Activated CD8-positive, alpha-beta memory T cell treated with anti-CD3 and anti-CD28 coated beads for 36 hours (primary cell): ENCODE measurements at regions not wholly inside any gene's neighbourhood (a gene's known extent, or its start where the extent isn't known, plus 50 kb on each side); places are given as distances from the start of the nearest gene placed in this dataset.
"Not testable (repeated sequence)": the region's sequence is repeated elsewhere in the genome, so short reads cannot be mapped to it uniquely, and the experiment has no call there.

ENCODE experiments used
- CTCF ChIA-PET: fragments of 350-600 bp; sonication (Branson Sonifier 250); formaldehyde crosslinking; loops from one replicate; lab custom pipeline; 2021; ENCODE audit warnings: antibody characterized with exemption; lab: Charles Lee
- POLR2A ChIA-PET: fragments of 350-600 bp; sonication (Branson Sonifier 250); formaldehyde crosslinking; loops from one replicate; lab custom pipeline; 2021; ENCODE audit warnings: antibody characterized with exemption; lab: Charles Lee

GRCh38 chr10:34878651-34879050 lies 63.6 kb upstream of the PARD3 start:
- CTCF ChIA-PET, POLR2A ChIA-PET: not testable (repeated sequence)

- ChIA-PET CTCF (no interaction called here), POLR2A (no interaction called here)
These were observed 60.0 kb upstream of the PARD3 start for GRCh38 chr10:34875061-34875460.

- CTCF ChIA-PET = no interaction called here
- POLR2A ChIA-PET = no interaction called here
These were observed 57.7 kb upstream of the PARD3 start for GRCh38 chr10:34872820-34873219.

- ChIA-PET CTCF (no interaction called here), POLR2A (no interaction called here)
These were observed 54.2 kb upstream of the PARD3 start for GRCh38 chr10:34869135-34869836.

GRCh38 chr10:34868589-34868988 lies 53.5 kb upstream of the PARD3 start:
- POLR2A ChIA-PET = no interaction called here
- CTCF ChIA-PET = no interaction called here

GRCh38 chr10:34866848-34867247 lies 51.8 kb upstream of the PARD3 start:
- CTCF ChIA-PET = interaction anchor here (0.6 kb wide), 1 partner anchor 74 kb away, joined by 5 read pairs; no protein-coding TSS in a partner anchor

More at GRCh38 chr10:34866848-34867247, 51.8 kb upstream of the PARD3 start:
- POLR2A ChIA-PET = no interaction called here
